Ishikawa (cell line): ENCODE measurements at regions not wholly inside any gene's neighbourhood (a gene's known extent, or its start where the extent isn't known, plus 50 kb on each side); places are given as distances from the start of the nearest gene placed in this dataset.

Source experiments
- CEBPB ChIP-seq: IDR thresholded peaks from 2 replicates; pipeline ENCODE4 v1.6.1; 2012
- EGR1 ChIP-seq: IDR thresholded peaks from 2 replicates; pipeline ENCODE4 v1.6.1; 2012
- EP300 ChIP-seq: IDR thresholded peaks from 2 replicates; pipeline ENCODE4 v1.6.1; 2012; ENCODE audit warnings: borderline replicate concordance
- FOXM1 ChIP-seq: IDR thresholded peaks from 2 replicates; pipeline ENCODE4 v1.6.1; 2012; ENCODE audit warnings: low read depth, borderline replicate concordance
- YY1 ChIP-seq: IDR thresholded peaks from 2 replicates; pipeline ENCODE4 v1.6.1; 2012; ENCODE audit warnings: low read depth
- ZBTB7A ChIP-seq: IDR thresholded peaks from 2 replicates; pipeline ENCODE4 v1.6.1; 2012; ENCODE audit warnings: low read depth
- TF ChIP-seq, protein P1 (sequence below): IDR thresholded peaks from 2 replicates; pipeline ENCODE4 v1.6.1; 2012

DNA sequence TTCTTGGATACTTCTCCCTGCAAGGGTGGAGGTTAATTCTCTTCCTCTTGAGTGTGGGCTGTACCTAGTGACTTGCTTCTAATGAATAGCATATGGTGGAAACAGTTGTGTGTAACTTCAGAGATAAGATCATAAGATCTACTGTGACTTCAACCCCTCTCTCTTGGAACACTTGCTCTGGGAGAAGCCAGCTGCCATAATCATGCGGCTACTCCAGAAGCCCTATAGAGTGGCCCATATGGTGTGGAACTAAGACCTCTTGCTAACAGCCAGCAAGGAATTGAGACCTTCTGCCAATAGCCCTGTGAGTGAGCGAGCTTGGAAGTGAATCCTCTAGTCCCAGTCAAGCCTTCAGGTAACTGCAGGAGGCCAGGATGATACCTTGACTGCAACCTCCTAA is 81.1 kb downstream of the RBMX2 start:
- TF ChIP-seq ZBTB7A = no peak
- TF ChIP-seq, protein P1, sequence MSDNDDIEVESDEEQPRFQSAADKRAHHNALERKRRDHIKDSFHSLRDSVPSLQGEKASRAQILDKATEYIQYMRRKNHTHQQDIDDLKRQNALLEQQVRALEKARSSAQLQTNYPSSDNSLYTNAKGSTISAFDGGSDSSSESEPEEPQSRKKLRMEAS = no peak
- TF ChIP-seq FOXM1 = no peak
- no peak for TF ChIP-seq YY1
- TF ChIP-seq EGR1 = no peak
- no peak for TF ChIP-seq CEBPB
- TF ChIP-seq EP300 = no peak
